H1 (cell line): ENCODE measurements at regions not wholly inside any gene's neighbourhood (a gene's known extent, or its start where the extent isn't known, plus 50 kb on each side); places are given as distances from the start of the nearest gene placed in this dataset.

Source experiments
- BACH1 ChIP-seq: IDR thresholded peaks from 2 replicates; pipeline ENCODE4 v1.6.1; 2012; ENCODE audit warnings: low read length, improper control_type of control experiment
- CREB1 ChIP-seq: IDR thresholded peaks from 2 replicates; pipeline ENCODE4 v1.6.1; 2012; ENCODE audit warnings: inconsistent platforms
- GABPA ChIP-seq: IDR thresholded peaks from 2 replicates; pipeline ENCODE4 v1.6.1; 2011; ENCODE audit warnings: mild to moderate bottlenecking, low read length, moderate library complexity, borderline replicate concordance; ENCODE audit not compliant: insufficient read depth
- JUN ChIP-seq: IDR thresholded peaks from 2 replicates; pipeline ENCODE4 v1.6.1; 2011; ENCODE audit warnings: low read depth, mild to moderate bottlenecking, improper control_type of control experiment, low read length

DNA sequence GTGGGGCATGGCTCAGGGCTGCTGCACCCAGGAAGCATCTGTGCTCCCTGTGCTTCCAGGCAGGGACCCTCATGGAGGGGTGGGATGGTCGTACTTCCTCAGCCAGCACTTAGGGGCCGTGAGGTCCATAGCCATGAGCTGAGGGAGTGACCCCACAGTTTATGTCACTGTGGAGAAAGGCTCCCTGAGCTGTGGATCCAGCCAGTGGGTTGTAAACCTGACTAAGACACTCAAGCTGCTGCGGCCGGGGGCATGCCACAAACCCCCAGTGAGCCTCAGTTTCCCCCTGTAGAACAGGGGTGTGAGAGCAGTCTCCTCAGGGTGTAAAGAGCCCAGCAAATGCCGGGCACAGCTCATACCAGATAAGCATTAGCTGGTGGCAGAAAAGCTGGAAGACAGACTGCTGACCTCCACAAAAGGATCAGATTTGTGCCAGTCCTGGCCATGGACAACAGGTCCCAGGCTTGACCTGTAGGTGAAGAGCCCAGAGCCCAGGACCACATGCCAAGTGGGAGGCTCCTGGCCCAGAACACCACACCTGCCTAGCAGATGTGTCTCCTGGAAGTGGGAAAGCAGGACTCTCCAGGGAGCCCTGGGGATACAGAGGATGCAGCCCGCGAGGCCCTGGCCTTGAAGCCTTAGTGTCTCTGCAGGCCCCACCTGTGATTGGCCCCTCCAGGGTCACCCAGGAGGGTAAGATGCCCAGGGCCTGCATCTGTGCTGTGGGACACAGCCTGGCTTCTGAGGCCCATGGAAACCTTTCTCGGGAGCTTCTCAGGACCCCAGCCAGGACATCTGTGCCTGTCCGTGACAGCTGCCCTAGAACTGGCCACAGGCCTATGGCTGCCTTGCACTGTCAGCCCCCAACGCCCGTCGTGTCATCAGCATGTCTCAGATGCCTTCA lies 78.1 kb upstream of the RET start (continued):
- TF ChIP-seq JUN (no peak), BACH1 (no peak), CREB1 (no peak), GABPA (no peak)
